ENCODE measurements at regions not wholly inside any gene's neighbourhood (a gene's known extent, or its start where the extent isn't known, plus 50 kb on each side); places are given as distances from the start of the nearest gene placed in this dataset.

GRCh38 chr5:74272831-74273451 lies 367.6 kb downstream of the ENC1 start:
- ATAC-seq, result no peak
- DNase-seq (ENCODE audit: low spot score), result no peak

- DNase-seq (ENCODE audit: low spot score) (no peak), ATAC-seq (no peak)
Observed at GRCh38 chr5:74272024-74272775, 368.3 kb downstream of the ENC1 start.

DNA sequence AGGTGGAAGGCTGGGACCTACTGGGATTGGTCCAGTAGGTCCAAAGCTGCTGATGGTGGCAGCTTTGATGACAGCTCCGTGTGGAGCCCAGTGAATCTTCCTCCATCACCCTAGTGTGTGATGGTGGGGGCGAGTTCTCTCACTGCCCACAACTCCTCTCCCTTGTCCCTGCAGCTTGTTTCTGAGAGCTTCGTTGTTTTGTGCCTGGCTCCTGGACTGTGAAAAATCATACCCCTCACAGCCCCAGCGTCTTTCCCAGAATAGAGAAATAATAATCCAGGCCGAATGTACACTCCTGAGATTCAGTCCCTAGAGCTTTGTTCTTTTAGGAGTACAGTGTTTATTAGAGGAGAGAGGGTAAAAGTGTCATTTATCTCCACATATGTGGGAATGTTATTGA lies 372.2 kb downstream of the ENC1 start:
- no peak for DNase-seq (ENCODE audit: low spot score)
- ATAC-seq, result no peak

- DNase-seq (ENCODE audit: low spot score), result no peak
- ATAC-seq, result no peak
Observed at GRCh38 chr5:74266836-74267235, 373.7 kb downstream of the ENC1 start.

DNA sequence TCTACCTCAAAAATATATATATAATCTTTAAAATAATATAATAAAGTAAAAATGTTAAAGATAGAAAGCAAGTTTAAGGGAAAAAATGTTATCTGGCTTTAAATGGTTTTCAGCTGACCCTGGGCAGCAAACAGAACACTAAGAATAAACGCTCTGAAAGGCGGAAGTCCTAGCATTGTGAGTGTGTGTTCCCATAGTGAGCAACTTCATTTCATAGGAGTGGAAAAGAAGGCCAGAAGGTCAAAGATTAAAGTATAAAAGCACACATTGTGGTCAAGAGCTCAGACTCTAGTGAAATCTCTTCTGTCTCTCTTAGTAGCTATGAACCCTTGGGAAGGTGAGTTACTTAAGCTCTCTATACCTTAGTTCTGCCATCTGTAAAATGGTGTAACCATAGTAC lies 374.4 kb downstream of the ENC1 start:
- no peak for DNase-seq (ENCODE audit: low spot score)
- ATAC-seq, result peak; percentile 31

- DNase-seq (ENCODE audit: low spot score) (no peak), ATAC-seq (no peak)
Observed at GRCh38 chr5:74262544-74263207, 377.9 kb downstream of the ENC1 start.

DNA sequence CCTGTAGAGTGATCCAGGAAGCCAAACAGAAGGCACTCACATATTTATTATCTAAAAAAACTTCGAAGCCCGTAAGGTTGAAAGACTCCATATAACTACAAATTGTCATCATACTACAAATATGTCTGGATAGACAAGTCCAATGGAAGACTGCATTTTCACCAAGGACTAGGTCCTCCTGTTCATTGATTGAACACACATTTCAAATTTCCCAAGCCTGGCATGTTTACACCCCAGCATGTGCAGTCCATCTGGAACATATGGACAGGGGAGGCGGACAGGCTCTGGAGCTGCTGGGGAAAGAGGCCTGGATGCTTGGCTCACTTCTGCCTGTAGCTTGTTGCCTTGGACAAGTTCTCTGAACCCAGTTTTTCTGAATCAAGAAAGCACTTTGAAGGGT lies 378.7 kb downstream of the ENC1 start:
- ATAC-seq (no peak), DNase-seq (ENCODE audit: low spot score) (no peak)

- DNase-seq (ENCODE audit: low spot score) (no peak), ATAC-seq (no peak)
Observed at GRCh38 chr5:74261421-74261820, 379.1 kb downstream of the ENC1 start.

DNA sequence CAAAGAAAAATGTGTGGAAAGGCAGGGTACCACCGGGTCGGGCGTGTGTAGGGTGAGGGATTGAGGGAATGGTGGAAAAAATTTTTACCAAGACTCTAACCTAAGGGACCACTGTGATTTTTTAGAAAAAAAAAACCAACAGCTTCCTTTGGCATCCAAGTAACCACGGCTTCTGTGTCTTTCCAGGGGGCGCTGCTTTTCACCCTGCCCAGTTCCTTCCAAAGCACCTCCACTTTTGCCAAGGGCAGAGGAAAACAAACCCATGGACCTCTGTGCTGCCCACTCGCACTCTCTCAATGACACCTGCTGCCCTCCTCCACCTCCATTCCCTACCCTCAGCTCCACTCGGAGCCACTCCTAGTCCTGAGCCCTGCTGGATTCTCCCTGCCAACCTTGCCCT lies 381.0 kb downstream of the ENC1 start:
- ATAC-seq, result no peak
- no peak for DNase-seq (ENCODE audit: low spot score)

DNA sequence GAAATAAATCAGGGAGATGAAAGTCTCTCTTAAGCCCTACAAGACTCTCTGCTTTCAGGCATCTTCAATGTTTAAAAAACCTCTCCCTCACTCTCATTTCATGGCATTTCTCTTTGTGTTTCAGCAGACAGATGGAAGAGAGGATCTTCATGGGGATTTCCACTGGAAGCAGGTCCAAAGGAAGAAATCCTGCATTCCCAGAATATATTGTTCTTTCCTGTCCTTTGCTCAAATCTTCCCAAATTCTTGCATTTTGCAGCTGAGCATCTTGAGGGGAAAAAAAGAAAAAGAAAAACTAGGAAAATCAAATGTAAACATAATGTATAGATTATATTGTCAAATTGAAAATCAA lies 382.2 kb downstream of the ENC1 start:
- ATAC-seq (no peak), DNase-seq (ENCODE audit: low spot score) (no peak)

DNA sequence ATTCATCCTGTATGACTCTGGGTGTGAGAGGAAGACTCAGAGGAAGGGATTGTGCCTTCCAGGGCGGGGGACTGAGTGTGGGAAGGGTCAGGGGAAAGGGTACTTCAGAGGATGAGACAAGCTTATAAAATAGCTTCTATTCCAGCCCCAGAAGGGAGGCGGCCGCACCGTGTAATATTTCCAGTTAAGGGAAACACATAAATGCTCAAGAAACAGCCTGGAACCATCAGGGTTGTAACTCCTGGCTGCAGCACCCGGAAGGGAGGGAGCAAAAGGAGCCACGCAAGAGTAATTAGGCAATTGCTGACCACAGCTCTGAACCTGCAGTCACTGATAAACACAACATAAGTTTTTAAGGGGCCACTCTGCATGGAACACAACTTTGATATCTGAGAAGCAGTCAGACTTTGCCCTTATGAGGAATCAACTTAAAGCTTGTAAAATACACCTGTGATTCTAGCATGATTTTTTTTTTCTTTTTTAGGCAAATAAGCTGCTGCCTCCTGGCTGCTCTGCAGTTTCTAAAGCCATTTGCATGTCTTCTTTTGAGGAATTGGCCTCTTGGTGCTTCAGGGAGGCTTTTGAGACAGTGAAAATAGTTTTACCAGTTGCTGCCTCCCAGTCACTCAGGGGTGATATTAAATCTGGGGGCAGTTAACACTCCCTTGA lies 382.7 kb downstream of the ENC1 start:
- DNase-seq (ENCODE audit: low spot score), result no peak
- peak; percentile 71 for ATAC-seq

DNA sequence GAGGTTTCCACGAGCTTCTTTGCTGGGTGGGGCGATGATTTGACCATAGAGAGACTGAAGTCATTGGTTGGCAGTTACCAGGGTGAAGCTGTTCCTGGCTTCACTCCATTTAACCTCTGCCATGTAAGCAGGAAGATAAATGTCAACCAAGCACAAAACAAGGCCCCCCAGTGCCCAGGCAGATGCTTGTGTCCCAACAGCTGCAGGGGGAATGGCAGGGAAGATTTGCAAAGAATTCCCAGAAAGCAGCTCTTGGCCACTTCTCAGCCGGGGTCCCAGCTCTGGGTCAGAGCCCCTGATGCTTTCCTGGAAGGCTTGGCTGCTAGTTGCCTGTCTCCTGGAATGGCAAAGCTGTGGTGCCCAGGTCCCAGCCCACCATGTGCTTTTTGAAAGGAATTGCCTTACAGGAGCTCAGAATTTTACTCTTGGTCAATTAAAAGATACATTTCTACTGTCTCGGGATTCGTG lies 383.4 kb downstream of the ENC1 start:
- DNase-seq (ENCODE audit: low spot score) (no peak), ATAC-seq (no peak)

DNA sequence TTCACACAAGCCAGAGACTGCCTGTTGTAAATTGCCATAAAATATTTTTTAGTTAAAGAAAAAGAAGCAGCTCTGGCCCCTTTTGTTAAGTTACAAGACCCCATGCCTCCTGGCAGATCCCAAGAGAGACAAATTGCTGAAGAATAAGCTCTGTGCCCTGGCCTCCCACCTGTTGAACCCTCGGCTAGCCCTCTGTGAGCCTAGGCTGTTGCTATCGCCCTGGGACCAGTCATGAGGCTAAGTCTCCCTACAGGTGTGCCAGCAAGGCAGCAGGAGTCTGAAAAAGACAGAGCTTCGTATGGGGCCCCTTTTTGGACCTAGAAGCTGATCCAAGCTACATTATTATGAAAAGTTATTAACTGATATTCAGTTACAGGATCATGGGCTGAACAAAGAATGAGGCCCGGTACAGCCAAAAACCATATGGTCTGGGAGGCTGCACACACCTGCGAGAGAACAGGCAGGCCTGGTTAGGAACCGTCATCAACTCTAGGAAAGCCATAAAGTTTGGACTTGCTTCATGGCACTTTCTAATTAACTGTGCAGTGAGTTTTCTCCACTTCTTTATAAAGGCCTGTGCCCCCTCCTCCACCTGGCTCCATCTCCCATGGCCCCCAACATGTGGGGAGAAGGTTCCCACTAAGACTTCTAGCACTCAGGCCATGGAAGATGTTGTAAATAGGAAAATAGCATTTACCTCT lies 384.7 kb downstream of the ENC1 start:
- ATAC-seq (no peak), DNase-seq (ENCODE audit: low spot score) (no peak)

DNA sequence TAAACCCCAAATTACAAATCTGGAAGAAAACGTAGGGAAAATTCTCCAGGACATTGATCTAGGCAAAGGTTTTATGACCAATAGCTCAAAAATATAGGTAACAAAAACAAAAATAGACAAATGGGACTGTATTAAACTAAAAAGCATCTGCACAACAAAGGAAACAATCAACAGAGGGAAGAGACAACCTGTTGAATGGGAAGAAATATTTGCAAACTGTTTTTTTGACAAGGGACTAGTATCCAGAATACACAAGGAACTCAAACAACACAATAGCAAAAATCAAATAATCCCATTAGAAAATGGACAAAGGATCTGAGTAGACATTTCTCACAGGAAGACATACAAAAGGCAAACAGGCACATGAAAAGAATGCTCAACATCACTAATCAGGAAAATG lies 386.3 kb downstream of the ENC1 start:
- no peak for ATAC-seq
- DNase-seq (ENCODE audit: low spot score), result no peak

- DNase-seq (ENCODE audit: low spot score) (no peak), ATAC-seq (no peak)
Observed at GRCh38 chr5:74252044-74252443, 388.5 kb downstream of the ENC1 start.

- DNase-seq (ENCODE audit: low spot score) (no peak), ATAC-seq (no peak)
Observed at GRCh38 chr5:74251141-74252035, 389.1 kb downstream of the ENC1 start.

DNA sequence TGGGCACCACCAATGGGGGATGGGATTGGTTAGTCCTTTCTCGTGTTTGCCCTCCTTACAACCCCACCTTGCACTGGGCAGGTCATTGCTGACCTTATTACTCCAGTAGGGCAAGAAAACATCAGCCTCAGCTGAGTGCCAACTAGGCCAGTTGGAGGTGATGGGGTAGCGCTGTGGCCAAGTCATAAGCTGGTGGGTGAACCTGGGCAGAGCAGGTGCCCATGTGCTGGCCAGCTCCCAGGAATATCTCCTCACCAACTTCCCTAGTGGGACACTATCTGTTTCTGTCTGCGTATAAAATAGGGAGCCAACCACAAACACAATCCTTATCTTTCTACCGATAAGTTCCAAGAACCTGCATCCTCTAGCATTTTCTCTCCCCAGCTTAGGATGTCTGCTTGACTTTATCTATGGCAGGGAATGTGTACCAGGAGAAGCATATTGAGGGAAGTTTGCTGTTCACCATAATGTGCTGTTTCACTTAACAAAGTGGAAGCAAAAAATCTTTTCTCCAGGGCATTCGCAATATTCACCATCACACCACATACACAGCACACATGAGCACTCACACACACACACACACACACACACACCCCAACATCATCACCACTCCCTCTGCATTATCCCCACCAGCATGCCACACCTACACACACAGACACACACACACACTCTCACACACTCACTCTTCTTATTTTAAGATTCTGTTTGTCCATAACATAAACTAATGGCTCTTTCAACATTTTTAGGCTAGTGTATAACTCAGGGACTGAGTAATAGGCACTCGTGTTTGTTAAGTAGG lies 390.0 kb downstream of the ENC1 start:
- no peak for ATAC-seq
- DNase-seq (ENCODE audit: low spot score), result no peak

DNA sequence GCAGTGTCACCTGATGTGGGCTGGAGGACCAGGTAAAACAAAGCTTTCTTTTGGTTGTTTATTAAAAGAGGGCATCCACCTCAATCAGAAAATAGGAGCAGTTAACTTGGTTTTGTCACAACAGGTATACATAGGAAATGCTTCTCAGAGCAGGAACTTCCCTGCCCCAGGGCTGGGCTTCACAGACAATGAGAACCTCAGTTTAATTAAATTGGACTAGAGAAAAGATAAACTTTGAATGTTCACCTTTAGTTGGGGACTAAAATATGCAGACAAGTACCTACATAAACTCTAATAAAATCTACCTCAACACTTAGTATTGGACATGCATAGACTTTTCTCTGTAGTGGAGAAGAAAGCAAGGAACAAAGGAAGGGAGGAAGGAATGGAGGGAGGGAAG lies 392.0 kb downstream of the ENC1 start:
- ATAC-seq (no peak), DNase-seq (ENCODE audit: low spot score) (no peak)

- no peak for ATAC-seq
- no peak for DNase-seq (ENCODE audit: low spot score)
Observed at GRCh38 chr5:74244406-74244805, 396.1 kb downstream of the ENC1 start.

All from left lobe of liver (tissue), 2 donors.